Endodermal cell (in vitro differentiated cells): ENCODE measurements at regions not wholly inside any gene's neighbourhood (a gene's known extent, or its start where the extent isn't known, plus 50 kb on each side); places are given as distances from the start of the nearest gene placed in this dataset.

Experiments used
- DNase-seq: peaks from one replicate; pipeline ENCODE4 v3.0.0-alpha.2; 2017
- H3K27ac ChIP-seq: 2 replicates; pipeline ENCODE4 v1.5.1; 2013; ENCODE audit warnings: mild to moderate bottlenecking, low read depth, low read length, moderate library complexity
- H3K27me3 ChIP-seq: 2 replicates; pipeline ENCODE4 v1.6.1; 2013; ENCODE audit warnings: mild to moderate bottlenecking, low read length, moderate library complexity; ENCODE audit not compliant: insufficient read depth, control insufficient read depth, poor library complexity, severe bottlenecking
- H3K36me3 ChIP-seq: 2 replicates; pipeline ENCODE4 v1.7.0; 2013; ENCODE audit warnings: mild to moderate bottlenecking, low read length, moderate library complexity; ENCODE audit not compliant: control insufficient read depth, insufficient read depth
- H3K4me1 ChIP-seq: one replicate; pipeline ENCODE4 v1.7.0; 2013; ENCODE audit warnings: low read length; ENCODE audit not compliant: control insufficient read depth, insufficient read depth
- H3K4me3 ChIP-seq: 2 replicates; pipeline ENCODE4 v1.5.1; 2013; ENCODE audit warnings: mild to moderate bottlenecking, low read length, moderate library complexity
- H3K9ac ChIP-seq: 2 replicates; pipeline ENCODE4 v1.6.1; 2013; ENCODE audit warnings: mild to moderate bottlenecking, low read length, moderate library complexity; ENCODE audit not compliant: poor library complexity, severe bottlenecking; ENCODE audit errors: extremely low read depth
- H3K9me3 ChIP-seq: 2 replicates; pipeline ENCODE4 v1.6.1; 2013; ENCODE audit warnings: mild to moderate bottlenecking, low read length, moderate library complexity; ENCODE audit not compliant: control insufficient read depth
- H3K27ac Mint-ChIP-seq: 2 replicates; pipeline ENCODE4 v1.8.0; 2020; ENCODE audit warnings: mixed read lengths
- H3K27me3 Mint-ChIP-seq: 2 replicates; pipeline ENCODE4 v1.8.0; 2021; ENCODE audit warnings: mild to moderate bottlenecking, mixed read lengths; ENCODE audit not compliant: insufficient read depth
- H3K36me3 Mint-ChIP-seq: 2 replicates; pipeline ENCODE4 v1.8.0; 2020; ENCODE audit warnings: low read depth, mixed read lengths
- H3K4me1 Mint-ChIP-seq: 2 replicates; pipeline ENCODE4 v1.8.0; 2020; ENCODE audit warnings: mixed read lengths
- H3K4me3 Mint-ChIP-seq: 2 replicates; pipeline ENCODE4 v1.8.0; 2020; ENCODE audit warnings: mild to moderate bottlenecking, moderate library complexity, mixed read lengths
- H3K9me3 Mint-ChIP-seq: 2 replicates; pipeline ENCODE4 v1.8.0; 2020; ENCODE audit warnings: mild to moderate bottlenecking, mixed read lengths
- CTCF ChIP-seq: fragments of 200-600 bp; sonication (generic); conservative IDR thresholded peaks from 2 replicates; pipeline ENCODE4 v1.5.0; 2021; ENCODE audit warnings: antibody characterized with exemption, mild to moderate bottlenecking
- WGBS, 2 experiments: methylation state at CpG; one replicate each; pipeline versions ENCODE4 v1.1.5 to v1.1.7; 2013; ENCODE audit warnings: missing lambda C conversion rate in 2 of 2, mixed read lengths in 1 of 2; ENCODE audit not compliant: insufficient coverage in 1 of 2, insufficient read length in 1 of 2; 5-methylcytosine and 5-hydroxymethylcytosine counted together

GRCh38 chr10:108375691-108376090 lies 1211.2 kb upstream of the SORCS1 start:
- H3K27me3 ChIP-seq = no peaks in the 10 kb centered on the region
- no peak overlapping the region for H3K4me3 ChIP-seq
- H3K9me3 Mint-ChIP-seq = peaks cover 4% of the 10 kb centered on the region
- no peak for DNase-seq
- H3K4me3 Mint-ChIP-seq = no peak overlapping the region
- TF ChIP-seq CTCF = no peak
- no peak overlapping the region for H3K27ac ChIP-seq
- H3K27me3 Mint-ChIP-seq = peaks cover 11% of the 10 kb centered on the region
- no peak overlapping the region for H3K9ac ChIP-seq
- H3K36me3 Mint-ChIP-seq = no peaks in the 10 kb centered on the region
- H3K4me1 ChIP-seq = no peaks in the 10 kb centered on the region
- H3K9me3 ChIP-seq = peaks cover 21% of the 10 kb centered on the region
- no peaks in the 10 kb centered on the region for H3K36me3 ChIP-seq
- H3K27ac Mint-ChIP-seq = no peak overlapping the region
- H3K4me1 Mint-ChIP-seq = no peaks in the 10 kb centered on the region

- H3K4me1 Mint-ChIP-seq = no peaks in the 10 kb centered on the region
- no peaks in the 10 kb centered on the region for H3K4me1 ChIP-seq
- peaks cover 4% of the 10 kb centered on the region for H3K9me3 Mint-ChIP-seq
- no peak overlapping the region for H3K27ac Mint-ChIP-seq
- no peak overlapping the region for H3K27ac ChIP-seq
- no peak overlapping the region for H3K4me3 Mint-ChIP-seq
- no peak overlapping the region for H3K4me3 ChIP-seq
- peaks cover 21% of the 10 kb centered on the region for H3K9me3 ChIP-seq
- no peak overlapping the region for H3K9ac ChIP-seq
- no peaks in the 10 kb centered on the region for H3K36me3 Mint-ChIP-seq
- peaks cover 9% of the 10 kb centered on the region for H3K27me3 Mint-ChIP-seq
- no peak for TF ChIP-seq CTCF
- no peaks in the 10 kb centered on the region for H3K36me3 ChIP-seq
- no peak for DNase-seq
- 69% methylated on average over 1 of the region's 1 CpG; no CpG with 5 or more reads in 1 of the 2 experiments for WGBS, 2 experiments
- H3K27me3 ChIP-seq = no peaks in the 10 kb centered on the region
Observed at GRCh38 chr10:108374991-108375390, 1210.5 kb upstream of the SORCS1 start.

DNA sequence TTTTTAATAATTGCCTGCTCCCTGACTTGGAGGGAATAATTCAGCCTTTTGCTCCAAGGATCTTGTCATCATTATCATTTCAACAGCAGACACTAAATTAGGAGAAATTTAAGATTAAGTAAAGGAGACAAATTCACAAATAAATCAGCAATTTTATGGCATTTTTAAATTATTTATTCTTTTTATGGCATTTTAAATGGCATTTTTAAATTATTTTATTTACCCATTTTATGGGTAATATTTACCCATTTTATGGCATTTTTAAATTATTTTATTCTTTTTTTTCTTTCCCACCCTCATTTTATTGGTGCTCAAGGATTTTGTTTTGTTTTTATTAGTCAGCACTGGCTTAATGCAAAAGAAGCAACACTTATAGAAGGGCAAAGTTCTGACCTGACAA lies 1201.0 kb upstream of the SORCS1 start:
- Histone ChIP-seq H3K9me3 (peaks cover 4% of the 10 kb centered on the region), H3K4me3 (no peak overlapping the region), H3K27ac (no peak overlapping the region), H3K9ac (no peak overlapping the region), H3K27me3 (no peaks in the 10 kb centered on the region), H3K36me3 (no peaks in the 10 kb centered on the region), H3K4me1 (no peaks in the 10 kb centered on the region)
- H3K9me3 Mint-ChIP-seq = no peaks in the 10 kb centered on the region
- no peaks in the 10 kb centered on the region for H3K4me1 Mint-ChIP-seq
- H3K27ac Mint-ChIP-seq = no peak overlapping the region
- TF ChIP-seq CTCF = no peak
- H3K36me3 Mint-ChIP-seq = no peaks in the 10 kb centered on the region
- H3K4me3 Mint-ChIP-seq = no peak overlapping the region
- no peaks in the 10 kb centered on the region for H3K27me3 Mint-ChIP-seq
- DNase-seq = no peak
